ENCODE measurements at regions not wholly inside any gene's neighbourhood (a gene's known extent, or its start where the extent isn't known, plus 50 kb on each side); places are given as distances from the start of the nearest gene placed in this dataset.

DNA sequence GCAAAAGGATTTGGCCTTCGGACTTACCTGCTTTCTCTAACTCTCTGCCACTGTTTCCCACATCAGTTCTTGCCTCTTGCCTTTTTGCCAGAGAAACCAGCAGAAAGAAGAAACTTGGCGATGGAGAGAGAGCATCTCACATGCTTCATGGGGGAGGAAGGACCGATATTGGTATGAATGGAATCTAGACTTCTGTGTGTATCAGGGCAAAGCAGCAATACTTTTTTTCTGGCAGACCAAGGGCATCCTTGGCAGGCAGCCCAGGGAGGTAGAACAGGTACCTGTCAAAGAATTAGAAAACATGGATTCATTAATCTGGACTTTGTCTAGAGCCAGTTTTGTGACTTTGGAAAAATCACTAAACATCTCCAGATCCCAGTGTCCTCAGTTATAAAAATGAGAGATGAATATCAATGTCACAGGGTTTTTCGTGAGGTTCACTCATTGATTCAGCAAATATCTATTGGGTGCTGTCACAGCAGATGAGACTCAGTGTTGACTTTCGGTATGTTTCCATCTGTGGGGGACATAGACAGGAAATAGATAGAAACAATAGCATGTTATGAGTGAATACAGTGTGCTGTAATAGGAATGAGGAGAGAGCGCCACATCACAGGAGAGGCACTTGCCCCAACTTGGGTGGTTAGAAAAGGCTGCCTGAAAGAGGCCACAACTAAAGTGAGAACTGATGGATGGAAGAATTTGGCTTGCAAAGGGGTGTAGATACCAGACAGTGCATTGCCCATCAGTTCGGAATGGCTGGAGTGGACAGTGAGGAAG lies 114.1 kb downstream of the CD83 start:
- TF ChIP-seq, protein P1, sequence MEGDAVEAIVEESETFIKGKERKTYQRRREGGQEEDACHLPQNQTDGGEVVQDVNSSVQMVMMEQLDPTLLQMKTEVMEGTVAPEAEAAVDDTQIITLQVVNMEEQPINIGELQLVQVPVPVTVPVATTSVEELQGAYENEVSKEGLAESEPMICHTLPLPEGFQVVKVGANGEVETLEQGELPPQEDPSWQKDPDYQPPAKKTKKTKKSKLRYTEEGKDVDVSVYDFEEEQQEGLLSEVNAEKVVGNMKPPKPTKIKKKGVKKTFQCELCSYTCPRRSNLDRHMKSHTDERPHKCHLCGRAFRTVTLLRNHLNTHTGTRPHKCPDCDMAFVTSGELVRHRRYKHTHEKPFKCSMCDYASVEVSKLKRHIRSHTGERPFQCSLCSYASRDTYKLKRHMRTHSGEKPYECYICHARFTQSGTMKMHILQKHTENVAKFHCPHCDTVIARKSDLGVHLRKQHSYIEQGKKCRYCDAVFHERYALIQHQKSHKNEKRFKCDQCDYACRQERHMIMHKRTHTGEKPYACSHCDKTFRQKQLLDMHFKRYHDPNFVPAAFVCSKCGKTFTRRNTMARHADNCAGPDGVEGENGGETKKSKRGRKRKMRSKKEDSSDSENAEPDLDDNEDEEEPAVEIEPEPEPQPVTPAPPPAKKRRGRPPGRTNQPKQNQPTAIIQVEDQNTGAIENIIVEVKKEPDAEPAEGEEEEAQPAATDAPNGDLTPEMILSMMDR (IDR thresholded peaks at IDR 0.05 in 4 of 5, conservative IDR thresholded peaks at IDR 0.05 in 1 of 5): no peak
- no peak for TF ChIP-seq POLR2A (IDR thresholded peaks at IDR 0.05)
